T-helper 1 cell treated with Interleukin-12 subunit alpha and Interleukin-12 subunit beta and Interleukin-4 antibody, amounts not matched to agents 30 μg/mL and 1 μg/mL, for 36 hours (primary cell): ENCODE measurements at regions not wholly inside any gene's neighbourhood (a gene's known extent, or its start where the extent isn't known, plus 50 kb on each side); places are given as distances from the start of the nearest gene placed in this dataset.
"Not testable (repeated sequence)": the region's sequence is repeated elsewhere in the genome, so short reads cannot be mapped to it uniquely, and the experiment has no call there.

Source experiments
- H3K27ac Mint-ChIP-seq: one replicate; pipeline ENCODE4 v1.8.0; 2021; ENCODE audit warnings: mild to moderate bottlenecking, mixed read lengths
- H3K27me3 Mint-ChIP-seq: one replicate; pipeline ENCODE4 v1.8.0; 2021; ENCODE audit warnings: low read depth, mixed read lengths
- H3K36me3 Mint-ChIP-seq: one replicate; pipeline ENCODE4 v1.8.0; 2021; ENCODE audit warnings: low read depth, mixed read lengths
- H3K4me1 Mint-ChIP-seq: one replicate; pipeline ENCODE4 v1.8.0; 2021; ENCODE audit warnings: low read depth, mixed read lengths
- H3K4me3 Mint-ChIP-seq: one replicate; pipeline ENCODE4 v1.8.0; 2021; ENCODE audit warnings: mild to moderate bottlenecking, moderate library complexity, mixed read lengths
- H3K9me3 Mint-ChIP-seq: one replicate; pipeline ENCODE4 v1.8.0; 2021; ENCODE audit warnings: mixed read lengths

GRCh38 chr17:70447588-70447987 lies 278.3 kb downstream of the KCNJ2 start:
- Mint-ChIP-seq H3K9me3 (no peaks in the 10 kb centered on the region), H3K36me3 (no peaks in the 10 kb centered on the region), H3K4me1 (no peaks in the 10 kb centered on the region), H3K27me3 (no peaks in the 10 kb centered on the region), H3K4me3 (no peak overlapping the region), H3K27ac (no peak overlapping the region)

- H3K4me1 Mint-ChIP-seq, H3K27ac Mint-ChIP-seq, H3K36me3 Mint-ChIP-seq, H3K27me3 Mint-ChIP-seq, H3K9me3 Mint-ChIP-seq, H3K4me3 Mint-ChIP-seq: not testable (repeated sequence)
Measured at GRCh38 chr17:70453075-70453474, 283.7 kb downstream of the KCNJ2 start.

GRCh38 chr17:70454377-70454776 lies 285.0 kb downstream of the KCNJ2 start:
- Mint-ChIP-seq H3K4me3 (no peak overlapping the region), H3K27me3 (no peaks in the 10 kb centered on the region), H3K27ac (no peak overlapping the region), H3K4me1 (no peaks in the 10 kb centered on the region), H3K9me3 (no peaks in the 10 kb centered on the region), H3K36me3 (no peaks in the 10 kb centered on the region)

GRCh38 chr17:70454908-70455307 lies 285.6 kb downstream of the KCNJ2 start:
- H3K27me3 Mint-ChIP-seq, result no peaks in the 10 kb centered on the region
- H3K27ac Mint-ChIP-seq, result no peak overlapping the region
- no peaks in the 10 kb centered on the region for H3K36me3 Mint-ChIP-seq
- no peaks in the 10 kb centered on the region for H3K4me1 Mint-ChIP-seq
- H3K9me3 Mint-ChIP-seq, result no peaks in the 10 kb centered on the region
- no peak overlapping the region for H3K4me3 Mint-ChIP-seq

- Mint-ChIP-seq H3K27ac (no peak overlapping the region), H3K27me3 (no peaks in the 10 kb centered on the region), H3K4me1 (no peaks in the 10 kb centered on the region), H3K36me3 (no peaks in the 10 kb centered on the region), H3K9me3 (no peaks in the 10 kb centered on the region), H3K4me3 (no peak overlapping the region)
Measured at GRCh38 chr17:70464995-70465394, 295.7 kb downstream of the KCNJ2 start.

- H3K4me3 Mint-ChIP-seq, result no peak overlapping the region
- H3K4me1 Mint-ChIP-seq, result no peaks in the 10 kb centered on the region
- no peaks in the 10 kb centered on the region for H3K36me3 Mint-ChIP-seq
- H3K27ac Mint-ChIP-seq, result no peak overlapping the region
- H3K27me3 Mint-ChIP-seq, result no peaks in the 10 kb centered on the region
- no peaks in the 10 kb centered on the region for H3K9me3 Mint-ChIP-seq
Measured at GRCh38 chr17:70468661-70469060, 299.3 kb downstream of the KCNJ2 start.

GRCh38 chr17:70473049-70473448 lies 303.7 kb downstream of the KCNJ2 start:
- H3K4me1 Mint-ChIP-seq, result no peaks in the 10 kb centered on the region
- no peak overlapping the region for H3K27ac Mint-ChIP-seq
- H3K36me3 Mint-ChIP-seq, result no peaks in the 10 kb centered on the region
- peaks cover 3% of the 10 kb centered on the region for H3K9me3 Mint-ChIP-seq
- H3K4me3 Mint-ChIP-seq, result no peak overlapping the region
- H3K27me3 Mint-ChIP-seq, result no peaks in the 10 kb centered on the region

- Mint-ChIP-seq H3K27me3 (no peaks in the 10 kb centered on the region), H3K9me3 (peaks cover 6% of the 10 kb centered on the region), H3K36me3 (no peaks in the 10 kb centered on the region), H3K27ac (no peak overlapping the region), H3K4me3 (no peak overlapping the region), H3K4me1 (no peaks in the 10 kb centered on the region)
Measured at GRCh38 chr17:70476368-70476767, 307.0 kb downstream of the KCNJ2 start.

GRCh38 chr17:70478902-70479301 lies 309.6 kb downstream of the KCNJ2 start:
- Mint-ChIP-seq H3K27ac (no peak overlapping the region), H3K4me3 (no peak overlapping the region), H3K4me1 (no peaks in the 10 kb centered on the region), H3K27me3 (no peaks in the 10 kb centered on the region), H3K9me3 (peaks cover 14% of the 10 kb centered on the region), H3K36me3 (no peaks in the 10 kb centered on the region)

GRCh38 chr17:70479779-70480178 lies 310.4 kb downstream of the KCNJ2 start:
- no peaks in the 10 kb centered on the region for H3K4me1 Mint-ChIP-seq
- H3K9me3 Mint-ChIP-seq, result peaks cover 10% of the 10 kb centered on the region
- H3K4me3 Mint-ChIP-seq, result no peak overlapping the region
- H3K27me3 Mint-ChIP-seq, result no peaks in the 10 kb centered on the region
- H3K36me3 Mint-ChIP-seq, result no peaks in the 10 kb centered on the region
- H3K27ac Mint-ChIP-seq, result no peak overlapping the region

- Mint-ChIP-seq H3K27ac (no peak overlapping the region), H3K4me1 (no peaks in the 10 kb centered on the region), H3K36me3 (no peaks in the 10 kb centered on the region)
Measured at GRCh38 chr17:70483624-70484023, 314.3 kb downstream of the KCNJ2 start.

GRCh38 chr17:70484050-70484449 lies 314.7 kb downstream of the KCNJ2 start:
- Mint-ChIP-seq H3K9me3 (peaks cover 10% of the 10 kb centered on the region), H3K27me3 (no peaks in the 10 kb centered on the region), H3K27ac (no peak overlapping the region), H3K4me3 (no peak overlapping the region), H3K4me1 (no peaks in the 10 kb centered on the region), H3K36me3 (no peaks in the 10 kb centered on the region)

More at GRCh38 chr17:70483624-70484023, 314.3 kb downstream of the KCNJ2 start:
- Mint-ChIP-seq H3K27me3 (no peaks in the 10 kb centered on the region), H3K9me3 (peaks cover 10% of the 10 kb centered on the region), H3K4me3 (no peak overlapping the region)

- peaks cover 10% of the 10 kb centered on the region for H3K9me3 Mint-ChIP-seq
- no peak overlapping the region for H3K27ac Mint-ChIP-seq
- no peaks in the 10 kb centered on the region for H3K4me1 Mint-ChIP-seq
- H3K36me3 Mint-ChIP-seq, result no peaks in the 10 kb centered on the region
- H3K27me3 Mint-ChIP-seq, result no peaks in the 10 kb centered on the region
- no peak overlapping the region for H3K4me3 Mint-ChIP-seq
Measured at GRCh38 chr17:70484496-70484895, 315.2 kb downstream of the KCNJ2 start.

GRCh38 chr17:70492368-70492767 lies 323.0 kb downstream of the KCNJ2 start:
- H3K4me3 Mint-ChIP-seq, result no peak overlapping the region
- H3K9me3 Mint-ChIP-seq, result no peaks in the 10 kb centered on the region
- no peaks in the 10 kb centered on the region for H3K27me3 Mint-ChIP-seq
- H3K36me3 Mint-ChIP-seq, result no peaks in the 10 kb centered on the region
- H3K27ac Mint-ChIP-seq, result no peak overlapping the region
- no peaks in the 10 kb centered on the region for H3K4me1 Mint-ChIP-seq

- Mint-ChIP-seq H3K27me3 (no peaks in the 10 kb centered on the region), H3K4me3 (no peak overlapping the region), H3K36me3 (no peaks in the 10 kb centered on the region), H3K4me1 (no peaks in the 10 kb centered on the region), H3K27ac (no peak overlapping the region), H3K9me3 (no peaks in the 10 kb centered on the region)
Measured at GRCh38 chr17:70493277-70493874, 324.0 kb downstream of the KCNJ2 start.

GRCh38 chr17:70498631-70499030 lies 329.3 kb downstream of the KCNJ2 start:
- Mint-ChIP-seq H3K4me3 (no peak overlapping the region), H3K4me1 (no peaks in the 10 kb centered on the region), H3K9me3 (no peaks in the 10 kb centered on the region), H3K27me3 (no peaks in the 10 kb centered on the region), H3K36me3 (no peaks in the 10 kb centered on the region), H3K27ac (no peak overlapping the region)
